HEK293 (cell line): ENCODE measurements at regions not wholly inside any gene's neighbourhood (a gene's known extent, or its start where the extent isn't known, plus 50 kb on each side); places are given as distances from the start of the nearest gene placed in this dataset.

Source experiments
- CTCF ChIA-PET: fragments of 350-600 bp; formaldehyde crosslinking; extraction: SDS; loops from one replicate; lab custom pipeline; 2021; ENCODE audit warnings: antibody characterized with exemption; lab: Yijun Ruan, JAX
- POLR2A ChIA-PET: fragments of 300-600 bp; formaldehyde crosslinking; extraction: SDS; loops from one replicate; lab custom pipeline; 2020; ENCODE audit warnings: antibody characterized with exemption, inconsistent platforms; lab: Yijun Ruan, JAX
- H3K27ac ChIP-seq: fragments of 200-500 bp; sonication (Bioruptor generic); 2 replicates; pipeline ENCODE4 v1.5.1; 2014; ENCODE audit warnings: low read depth, low read length, control low read depth, inconsistent platforms; ENCODE audit errors: extremely low read depth
- H3K36me3 ChIP-seq, 2 experiments: fragments of 200-500 bp in 1 of 2; sonication (Bioruptor generic) in 1 of 2; 1 replicate in 1 of 2; 2 replicates in 1 of 2; pipeline ENCODE4 v1.5.1; 2014 to 2017; ENCODE audit warnings: inconsistent platforms in 2 of 2, low read length in 2 of 2; ENCODE audit not compliant: control insufficient read depth in 2 of 2, insufficient read depth in 1 of 2
- H3K4me1 ChIP-seq: fragments of 200-500 bp; sonication (Bioruptor generic); 2 replicates; pipeline ENCODE4 v1.5.1; 2014; ENCODE audit warnings: mild to moderate bottlenecking, low read length, inconsistent platforms; ENCODE audit not compliant: control insufficient read depth, insufficient read depth
- H3K4me3 ChIP-seq: 2 replicates; pipeline ENCODE4 v1.5.1; 2011; ENCODE audit warnings: low read depth, mild to moderate bottlenecking, control low read depth, low read length, moderate library complexity
- H3K9me3 ChIP-seq: fragments of 200-500 bp; sonication (Bioruptor generic); 2 replicates; pipeline ENCODE4 v1.5.1; 2014; ENCODE audit warnings: low read depth, low read length, inconsistent platforms; ENCODE audit not compliant: control insufficient read depth, insufficient read depth
- GLI2 ChIP-seq: fragments of 450-650 bp; formaldehyde crosslinking; IDR thresholded peaks from 2 replicates; pipeline ENCODE4; 2017; ENCODE audit warnings: missing biosample characterization, missing genetic modification characterization, low read depth, borderline replicate concordance
- KLF10 ChIP-seq: fragments of 450-650 bp; IDR thresholded peaks from 2 replicates; pipeline ENCODE4 v1.5.1; 2018; ENCODE audit warnings: missing biosample characterization, mild to moderate bottlenecking, missing genetic modification characterization
- OSR2 ChIP-seq: fragments of 450-650 bp; formaldehyde crosslinking; IDR thresholded peaks from 2 replicates; pipeline ENCODE4 v1.5.1; 2016; ENCODE audit warnings: missing biosample characterization, missing genetic modification characterization
- SP2 ChIP-seq: fragments of 450-650 bp; formaldehyde crosslinking; IDR thresholded peaks from 2 replicates; pipeline ENCODE4 v1.5.1; 2016; ENCODE audit warnings: missing biosample characterization, missing genetic modification characterization
- TSHZ1 ChIP-seq: fragments of 450-650 bp; formaldehyde crosslinking; IDR thresholded peaks from 2 replicates; pipeline ENCODE4 v1.5.1; 2016; ENCODE audit warnings: missing biosample characterization, missing genetic modification characterization, borderline replicate concordance
- YY1 ChIP-seq: fragments of 450-650 bp; formaldehyde crosslinking; IDR thresholded peaks from 2 replicates; pipeline ENCODE4 v1.5.1; 2018; ENCODE audit warnings: missing biosample characterization, missing genetic modification characterization
- ZBTB8A ChIP-seq: fragments of 450-650 bp; formaldehyde crosslinking; IDR thresholded peaks from 2 replicates; pipeline ENCODE4 v1.5.1; 2016; ENCODE audit warnings: missing biosample characterization, missing genetic modification characterization
- ZFP41 ChIP-seq: fragments of 450-650 bp; formaldehyde crosslinking; IDR thresholded peaks from 2 replicates; pipeline ENCODE4 v1.5.1; 2016; ENCODE audit warnings: missing biosample characterization, missing genetic modification characterization, borderline replicate concordance
- ZNF19 ChIP-seq: fragments of 450-650 bp; formaldehyde crosslinking; IDR thresholded peaks from 2 replicates; pipeline ENCODE4; 2016; ENCODE audit warnings: missing biosample characterization, missing genetic modification characterization, low read depth
- ZNF274 ChIP-seq, 2 experiments: fragments of 200-500 bp in 1 of 2; fragments of 450-650 bp in 1 of 2; sonication (Bioruptor generic) in 1 of 2; formaldehyde crosslinking in 1 of 2; IDR thresholded peaks; 2 replicates each; pipeline versions ENCODE4 v1.5.1 to v1.6.1; 2014 to 2016; ENCODE audit warnings: borderline replicate concordance in 1 of 2, inconsistent platforms in 1 of 2, low read length in 1 of 2, missing biosample characterization in 1 of 2, missing genetic modification characterization in 1 of 2
- ZNF335 ChIP-seq: fragments of 450-650 bp; formaldehyde crosslinking; conservative IDR thresholded peaks from 2 replicates; pipeline ENCODE4 v1.5.1; 2016; ENCODE audit warnings: missing biosample characterization, missing genetic modification characterization
- ZNF610 ChIP-seq: fragments of 450-650 bp; formaldehyde crosslinking; IDR thresholded peaks from 2 replicates; pipeline ENCODE4 v1.5.1; 2016; ENCODE audit warnings: missing biosample characterization, missing genetic modification characterization, borderline replicate concordance
- ZNF791 ChIP-seq: fragments of 450-650 bp; formaldehyde crosslinking; IDR thresholded peaks from 2 replicates; pipeline ENCODE4 v1.5.1; 2016; ENCODE audit warnings: missing biosample characterization, missing genetic modification characterization
- ZSCAN16 ChIP-seq: fragments of 450-650 bp; formaldehyde crosslinking; IDR thresholded peaks from 2 replicates; pipeline ENCODE4 v1.5.1; 2016; ENCODE audit warnings: missing biosample characterization, missing genetic modification characterization
- ZSCAN23 ChIP-seq: fragments of 450-650 bp; formaldehyde crosslinking; IDR thresholded peaks from 2 replicates; pipeline ENCODE4 v1.5.1; 2016; ENCODE audit warnings: missing biosample characterization, missing genetic modification characterization
- TF ChIP-seq, protein P1 (sequence below): fragments of 450-650 bp; formaldehyde crosslinking; IDR thresholded peaks from 2 replicates; pipeline ENCODE4 v1.5.1; 2016; ENCODE audit warnings: missing biosample characterization, missing genetic modification characterization, low read depth
- TF ChIP-seq, protein P2 (sequence below): fragments of 450-650 bp; formaldehyde crosslinking; IDR thresholded peaks from 2 replicates; pipeline ENCODE4 v1.5.1; 2017; ENCODE audit warnings: missing biosample characterization, missing genetic modification characterization

GRCh38 chr2:118278046-118278445 lies 189.8 kb downstream of the INSIG2 start (continued):
- TF ChIP-seq ZSCAN16 (tag by site-specific recombination) (no peak), TSHZ1 (tag by site-specific recombination) (no peak), KLF10 (tag by site-specific recombination) (no peak), ZNF19 (no peak)

GRCh38 chr2:118274841-118275510 lies 186.7 kb downstream of the INSIG2 start:
- ChIA-PET CTCF (no interaction called here), POLR2A (no interaction called here)
- no peaks in the 10 kb centered on the region for H3K4me1 ChIP-seq
- H3K9me3 ChIP-seq: no peaks in the 10 kb centered on the region
- TF ChIP-seq OSR2 (tag by site-specific recombination): no peak
- no peak for TF ChIP-seq ZNF274 (IDR thresholded peaks at IDR 0.05; ENCODE audit: low read length)
- no peak for TF ChIP-seq ZNF274 (tag by site-specific recombination; IDR thresholded peaks at IDR 0.05; ENCODE audit: borderline replicate concordance)
- no peak for TF ChIP-seq GLI2 (tag by site-specific recombination)
- TF ChIP-seq ZBTB8A: no peak
- TF ChIP-seq SP2 (tag by site-specific recombination): no peak
- TF ChIP-seq, protein P1, sequence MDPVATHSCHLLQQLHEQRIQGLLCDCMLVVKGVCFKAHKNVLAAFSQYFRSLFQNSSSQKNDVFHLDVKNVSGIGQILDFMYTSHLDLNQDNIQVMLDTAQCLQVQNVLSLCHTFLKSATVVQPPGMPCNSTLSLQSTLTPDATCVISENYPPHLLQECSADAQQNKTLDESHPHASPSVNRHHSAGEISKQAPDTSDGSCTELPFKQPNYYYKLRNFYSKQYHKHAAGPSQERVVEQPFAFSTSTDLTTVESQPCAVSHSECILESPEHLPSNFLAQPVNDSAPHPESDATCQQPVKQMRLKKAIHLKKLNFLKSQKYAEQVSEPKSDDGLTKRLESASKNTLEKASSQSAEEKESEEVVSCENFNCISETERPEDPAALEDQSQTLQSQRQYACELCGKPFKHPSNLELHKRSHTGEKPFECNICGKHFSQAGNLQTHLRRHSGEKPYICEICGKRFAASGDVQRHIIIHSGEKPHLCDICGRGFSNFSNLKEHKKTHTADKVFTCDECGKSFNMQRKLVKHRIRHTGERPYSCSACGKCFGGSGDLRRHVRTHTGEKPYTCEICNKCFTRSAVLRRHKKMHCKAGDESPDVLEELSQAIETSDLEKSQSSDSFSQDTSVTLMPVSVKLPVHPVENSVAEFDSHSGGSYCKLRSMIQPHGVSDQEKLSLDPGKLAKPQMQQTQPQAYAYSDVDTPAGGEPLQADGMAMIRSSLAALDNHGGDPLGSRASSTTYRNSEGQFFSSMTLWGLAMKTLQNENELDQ (tag by site-specific recombination): no peak
- TF ChIP-seq, protein P2, sequence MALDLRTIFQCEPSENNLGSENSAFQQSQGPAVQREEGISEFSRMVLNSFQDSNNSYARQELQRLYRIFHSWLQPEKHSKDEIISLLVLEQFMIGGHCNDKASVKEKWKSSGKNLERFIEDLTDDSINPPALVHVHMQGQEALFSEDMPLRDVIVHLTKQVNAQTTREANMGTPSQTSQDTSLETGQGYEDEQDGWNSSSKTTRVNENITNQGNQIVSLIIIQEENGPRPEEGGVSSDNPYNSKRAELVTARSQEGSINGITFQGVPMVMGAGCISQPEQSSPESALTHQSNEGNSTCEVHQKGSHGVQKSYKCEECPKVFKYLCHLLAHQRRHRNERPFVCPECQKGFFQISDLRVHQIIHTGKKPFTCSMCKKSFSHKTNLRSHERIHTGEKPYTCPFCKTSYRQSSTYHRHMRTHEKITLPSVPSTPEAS (tag by site-specific recombination): no peak
- TF ChIP-seq ZSCAN23 (tag by site-specific recombination): no peak
- no peak for TF ChIP-seq ZNF335 (tag by site-specific recombination)
- TF ChIP-seq ZFP41: no peak
- TF ChIP-seq YY1 (tag by site-specific recombination): no peak
- TF ChIP-seq ZNF610 (tag by site-specific recombination): no peak
- TF ChIP-seq ZNF791 (tag by site-specific recombination): no peak
- no peak overlapping the region for H3K4me3 ChIP-seq
- H3K27ac ChIP-seq: no peak overlapping the region
- no peaks in the 10 kb centered on the region for H3K36me3 ChIP-seq
